OCI-LY3 (cell line): ENCODE measurements at regions not wholly inside any gene's neighbourhood (a gene's known extent, or its start where the extent isn't known, plus 50 kb on each side); places are given as distances from the start of the nearest gene placed in this dataset.

ENCODE experiments used
- H2AFZ ChIP-seq: fragments of 200-600, 300-600 bp; shearing (Covaris generic); 2 replicates; pipeline ENCODE4 v1.6.0; 2014; ENCODE audit warnings: antibody characterized with exemption, low read depth, low read length
- H3K27ac ChIP-seq: fragments of 200-600, 300-600 bp; sonication (generic); 2 replicates; pipeline ENCODE4 v1.5.1; 2014; ENCODE audit warnings: mild to moderate bottlenecking, low read length, moderate library complexity, mixed read lengths
- H3K27me3 ChIP-seq: fragments of 200-600, 300-600 bp; sonication (generic); 2 replicates; pipeline ENCODE4 v1.6.1; 2014; ENCODE audit warnings: low read depth, low read length, mixed read lengths
- H3K36me3 ChIP-seq: fragments of 200-600, 300-600 bp; sonication (generic); replicated peaks from 2 replicates; pipeline ENCODE3; 2014; ENCODE audit warnings: low read depth, low read length, mixed read lengths
- H3K4me1 ChIP-seq: fragments of 300-600, 200-600 bp; sonication (generic); 2 replicates; pipeline ENCODE4 v1.6.1; 2014; ENCODE audit warnings: low read length, mixed read lengths
- H3K4me2 ChIP-seq: fragments of 200-600, 300-600 bp; sonication (generic); 2 replicates; pipeline ENCODE4 v1.6.1; 2014; ENCODE audit warnings: low read length, mixed read lengths
- H3K4me3 ChIP-seq: fragments of 300-600, 200-600 bp; sonication (generic); 2 replicates; pipeline ENCODE4 v1.5.1; 2014; ENCODE audit warnings: antibody characterized with exemption, mild to moderate bottlenecking, low read length, moderate library complexity
- H3K79me2 ChIP-seq: fragments of 300-600, 200-600 bp; shearing (Covaris generic); 2 replicates; pipeline ENCODE4 v1.6.1; 2014; ENCODE audit warnings: mild to moderate bottlenecking, low read length, mixed read lengths
- H3K9ac ChIP-seq: fragments of 300-600, 200-600 bp; shearing (Covaris generic); 2 replicates; pipeline ENCODE4 v1.6.0; 2014; ENCODE audit warnings: mild to moderate bottlenecking, low read length, moderate library complexity
- H3K9me3 ChIP-seq: fragments of 200-600, 300-600 bp; shearing (Covaris generic); 2 replicates; pipeline ENCODE4 v1.6.1; 2014; ENCODE audit warnings: low read length, mixed read lengths; ENCODE audit not compliant: insufficient read depth
- H4K20me1 ChIP-seq: fragments of 200-600, 300-600 bp; sonication (generic); 2 replicates; pipeline ENCODE4 v1.6.1; 2016; ENCODE audit warnings: low read length, mixed read lengths; ENCODE audit not compliant: insufficient read depth
- CTCF ChIP-seq: fragments of 200-600, 300-600 bp; sonication (generic); IDR thresholded peaks from 2 replicates; pipeline ENCODE4 v1.5.1; 2014; ENCODE audit warnings: antibody characterized with exemption, low read length, low read depth
- EZH2phosphoT487 ChIP-seq: fragments of 200-600 bp; shearing (Covaris generic); IDR thresholded peaks from 2 replicates; pipeline ENCODE4 v1.6.1; 2018; ENCODE audit warnings: antibody characterized with exemption, mixed run types, low read depth

- H3K27ac ChIP-seq: no peak overlapping the region
- no peak overlapping the region for H3K4me2 ChIP-seq
- TF ChIP-seq CTCF (no peak), EZH2phosphoT487 (no peak)
- H3K36me3 ChIP-seq: no peaks in the 10 kb centered on the region
- H4K20me1 ChIP-seq: no peaks in the 10 kb centered on the region
- peaks cover 3% of the 10 kb centered on the region for H3K4me1 ChIP-seq
- no peak overlapping the region for H2AFZ ChIP-seq
- no peaks in the 10 kb centered on the region for H3K79me2 ChIP-seq
- no peaks in the 10 kb centered on the region for H3K9me3 ChIP-seq
- H3K27me3 ChIP-seq: no peaks in the 10 kb centered on the region
- H3K9ac ChIP-seq: no peak overlapping the region
- no peak overlapping the region for H3K4me3 ChIP-seq
Observed at GRCh38 chr5:89130851-89131250, 247.9 kb upstream of the MEF2C start.

DNA sequence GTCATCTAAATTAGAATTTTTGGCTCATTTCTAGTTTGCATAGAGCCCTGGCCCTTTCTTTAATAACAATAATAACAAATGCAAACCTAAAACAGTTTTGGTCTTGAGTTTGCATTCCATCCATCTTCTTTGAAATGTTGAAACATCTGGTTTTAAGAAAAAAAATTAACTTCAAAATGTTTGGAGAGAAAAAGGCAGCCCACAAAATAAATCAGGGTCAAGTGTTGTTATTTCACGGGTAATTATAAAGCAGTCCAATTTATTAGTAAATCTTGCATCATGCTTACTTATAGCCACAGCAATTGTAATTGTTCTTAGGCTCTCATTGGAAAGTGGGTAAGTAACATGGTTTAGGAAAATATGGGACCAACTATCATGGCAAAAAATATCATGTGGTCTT lies 247.0 kb upstream of the MEF2C start:
- no peaks in the 10 kb centered on the region for H4K20me1 ChIP-seq
- no peaks in the 10 kb centered on the region for H3K4me1 ChIP-seq
- H3K27ac ChIP-seq: no peak overlapping the region
- H3K36me3 ChIP-seq: no peaks in the 10 kb centered on the region
- H2AFZ ChIP-seq: no peak overlapping the region
- TF ChIP-seq EZH2phosphoT487 (no peak), CTCF (no peak)
- no peak overlapping the region for H3K4me2 ChIP-seq
- no peaks in the 10 kb centered on the region for H3K27me3 ChIP-seq
- no peaks in the 10 kb centered on the region for H3K79me2 ChIP-seq
- no peak overlapping the region for H3K4me3 ChIP-seq
- H3K9me3 ChIP-seq: no peaks in the 10 kb centered on the region
- no peak overlapping the region for H3K9ac ChIP-seq

DNA sequence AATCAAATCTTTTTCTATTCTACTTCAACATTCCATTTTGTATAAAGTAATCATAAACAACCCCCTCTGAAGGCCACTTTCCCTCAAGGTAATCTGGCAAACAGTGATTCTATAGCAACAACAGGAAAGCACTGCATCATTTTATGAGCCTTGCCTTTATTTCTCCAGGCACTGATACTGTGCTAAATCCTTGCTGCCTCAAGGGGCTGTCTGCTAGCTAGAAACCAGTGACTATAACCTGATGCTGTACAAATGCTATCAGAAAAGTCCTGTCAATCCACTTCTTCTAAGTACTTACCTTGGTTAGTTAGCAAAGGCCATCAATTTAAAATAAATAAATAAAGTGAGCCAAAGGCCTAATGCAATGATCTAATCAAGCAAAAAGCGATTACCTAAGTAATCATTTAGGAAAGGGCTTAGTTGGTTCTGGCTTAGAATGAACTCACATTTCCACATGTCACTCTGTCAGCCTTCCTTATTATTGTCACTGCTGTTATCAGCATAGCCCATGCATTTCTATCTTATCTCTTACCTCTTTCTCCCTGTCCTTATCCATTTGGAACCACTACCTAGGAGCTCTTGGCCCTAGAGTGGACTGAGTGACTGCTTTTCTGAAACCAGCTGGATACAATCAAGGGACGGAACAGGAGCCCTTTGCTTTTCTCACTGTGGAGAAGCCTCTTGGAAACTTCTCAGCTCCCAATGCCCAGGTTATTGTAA lies 246.1 kb upstream of the MEF2C start:
- Histone ChIP-seq H3K27me3 (no peaks in the 10 kb centered on the region), H4K20me1 (no peaks in the 10 kb centered on the region), H3K79me2 (no peaks in the 10 kb centered on the region), H3K36me3 (no peaks in the 10 kb centered on the region), H3K4me1 (no peaks in the 10 kb centered on the region), H3K4me3 (no peak overlapping the region), H3K9me3 (no peaks in the 10 kb centered on the region), H3K27ac (no peak overlapping the region), H2AFZ (no peak overlapping the region), H3K4me2 (no peak overlapping the region), H3K9ac (no peak overlapping the region)
- no peak for TF ChIP-seq CTCF
- no peak for TF ChIP-seq EZH2phosphoT487

GRCh38 chr5:89128092-89128491 lies 245.1 kb upstream of the MEF2C start:
- H2AFZ ChIP-seq: no peak overlapping the region
- H3K4me3 ChIP-seq: no peak overlapping the region
- no peaks in the 10 kb centered on the region for H3K79me2 ChIP-seq
- no peaks in the 10 kb centered on the region for H3K4me1 ChIP-seq
- no peaks in the 10 kb centered on the region for H3K9me3 ChIP-seq
- TF ChIP-seq CTCF: no peak
- TF ChIP-seq EZH2phosphoT487: no peak
- no peak overlapping the region for H3K9ac ChIP-seq
- no peaks in the 10 kb centered on the region for H4K20me1 ChIP-seq
- no peak overlapping the region for H3K27ac ChIP-seq
- H3K27me3 ChIP-seq: no peaks in the 10 kb centered on the region
- no peaks in the 10 kb centered on the region for H3K36me3 ChIP-seq
- H3K4me2 ChIP-seq: no peak overlapping the region
